IPS-18c (cell line): ENCODE measurements at regions not wholly inside any gene's neighbourhood (a gene's known extent, or its start where the extent isn't known, plus 50 kb on each side); places are given as distances from the start of the nearest gene placed in this dataset.
"Not testable (repeated sequence)": the region's sequence is repeated elsewhere in the genome, so short reads cannot be mapped to it uniquely, and the experiment has no call there.

Experiments
- H3K4me3 ChIP-seq: 2 replicates; pipeline ENCODE4 v1.7.0; 2013; ENCODE audit warnings: low read depth, mild to moderate bottlenecking, low read length, moderate library complexity; ENCODE audit not compliant: insufficient read depth
- H3K9me3 ChIP-seq: one replicate; pipeline ENCODE4 v1.6.1; 2013; ENCODE audit warnings: mild to moderate bottlenecking, low read length, moderate library complexity; ENCODE audit not compliant: control insufficient read depth, insufficient read depth

DNA sequence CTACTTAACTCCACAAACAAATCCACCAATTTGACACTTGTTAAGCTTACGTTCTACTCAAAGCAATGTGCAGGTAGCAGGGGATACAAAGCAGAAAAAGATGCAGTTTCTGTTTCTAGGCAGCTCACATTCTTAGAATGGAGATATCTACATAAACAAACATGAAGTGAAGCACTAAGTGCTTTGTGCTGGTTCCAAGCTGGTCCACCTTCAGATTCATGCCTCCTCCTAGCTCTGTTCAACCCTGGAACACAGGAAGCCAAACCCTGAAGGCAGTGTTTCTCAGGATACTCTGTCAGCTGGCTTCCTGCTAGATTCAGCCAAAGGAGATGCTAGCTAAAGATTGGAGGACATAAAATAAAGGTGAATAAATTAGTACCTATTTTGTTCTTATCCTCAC, 55.3 kb upstream of the NOL4 start:
- no peak overlapping the region for H3K4me3 ChIP-seq
- H3K9me3 ChIP-seq = no peaks in the 10 kb centered on the region

DNA sequence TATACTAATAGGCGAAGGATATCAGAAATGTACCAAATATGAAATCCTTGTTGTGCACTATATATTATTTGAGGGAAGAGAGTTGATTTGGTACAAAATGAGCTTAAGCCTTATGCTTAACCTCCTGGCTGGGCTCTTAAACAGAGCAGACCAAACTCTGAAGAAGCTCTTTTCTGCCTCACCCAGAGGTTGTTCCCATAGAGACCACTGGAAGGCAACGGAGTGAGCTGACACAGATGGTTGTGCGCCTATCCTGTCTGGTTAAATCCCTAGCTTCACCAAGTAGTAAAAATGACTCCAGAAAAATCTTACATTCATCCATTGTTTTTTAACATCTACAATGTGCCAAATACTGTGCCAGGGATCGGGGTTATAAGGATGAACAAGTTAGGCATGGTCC, 55.9 kb upstream of the NOL4 start:
- Histone ChIP-seq H3K4me3 (no peak overlapping the region), H3K9me3 (no peaks in the 10 kb centered on the region)

DNA sequence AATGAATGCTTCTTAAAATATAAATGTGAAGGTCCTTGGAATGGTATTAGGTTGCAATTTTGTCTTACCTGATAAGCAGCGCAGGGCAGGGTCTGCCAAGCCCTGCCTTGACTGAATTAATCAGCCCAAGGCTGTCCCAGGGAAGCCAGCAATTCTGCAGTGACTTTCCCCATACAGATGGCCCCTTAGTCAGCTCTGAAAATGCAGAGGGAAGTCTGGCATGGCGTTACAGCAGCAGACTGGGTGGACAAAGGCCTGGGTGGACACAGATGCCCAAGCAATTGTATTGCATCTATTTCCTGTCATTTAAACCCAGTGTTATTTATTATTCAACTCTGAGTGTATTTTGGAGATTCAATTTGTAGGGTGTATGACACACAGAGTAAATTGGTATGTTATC, 56.6 kb upstream of the NOL4 start:
- Histone ChIP-seq H3K9me3 (no peaks in the 10 kb centered on the region), H3K4me3 (no peak overlapping the region)

DNA sequence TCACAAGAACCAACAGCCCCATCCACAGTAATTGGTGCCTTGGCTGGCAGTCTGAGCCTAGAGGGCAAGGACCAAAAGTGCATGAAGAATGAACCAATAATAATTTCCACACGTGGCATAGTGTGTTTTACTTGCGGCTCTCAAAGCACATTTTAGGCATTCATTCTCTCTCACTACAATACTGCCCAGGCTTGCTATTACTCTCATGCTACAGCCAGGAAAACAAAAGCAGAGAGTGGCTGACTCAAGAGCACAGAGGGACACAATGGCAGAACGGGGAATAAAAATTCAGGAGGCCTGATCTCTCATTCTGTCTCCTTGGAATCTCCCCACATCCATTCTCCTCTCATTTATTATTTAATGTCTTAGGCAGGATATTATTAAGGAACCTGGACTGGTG, 57.0 kb upstream of the NOL4 start:
- H3K9me3 ChIP-seq = no peaks in the 10 kb centered on the region
- no peak overlapping the region for H3K4me3 ChIP-seq

DNA sequence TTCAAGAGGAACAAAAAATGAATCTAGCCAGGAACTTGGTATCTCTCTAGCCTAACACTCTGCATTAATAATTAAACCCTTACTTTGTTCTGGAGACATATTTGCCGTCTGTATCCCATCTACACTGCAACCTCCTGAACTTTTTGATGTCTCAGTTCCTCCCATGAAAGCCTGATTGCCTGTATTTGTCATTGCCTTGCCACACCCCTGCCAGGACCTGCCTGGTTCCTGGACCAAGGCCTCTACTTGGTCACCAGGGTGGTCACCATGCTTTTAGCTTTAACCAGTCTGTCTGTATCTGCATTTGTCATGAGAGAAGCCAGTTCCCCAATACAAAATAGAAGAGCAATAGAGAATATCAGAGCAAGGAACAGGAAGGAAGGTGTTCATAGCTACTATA, 58.8 kb upstream of the NOL4 start:
- Histone ChIP-seq H3K9me3 (no peaks in the 10 kb centered on the region), H3K4me3 (no peak overlapping the region)

DNA sequence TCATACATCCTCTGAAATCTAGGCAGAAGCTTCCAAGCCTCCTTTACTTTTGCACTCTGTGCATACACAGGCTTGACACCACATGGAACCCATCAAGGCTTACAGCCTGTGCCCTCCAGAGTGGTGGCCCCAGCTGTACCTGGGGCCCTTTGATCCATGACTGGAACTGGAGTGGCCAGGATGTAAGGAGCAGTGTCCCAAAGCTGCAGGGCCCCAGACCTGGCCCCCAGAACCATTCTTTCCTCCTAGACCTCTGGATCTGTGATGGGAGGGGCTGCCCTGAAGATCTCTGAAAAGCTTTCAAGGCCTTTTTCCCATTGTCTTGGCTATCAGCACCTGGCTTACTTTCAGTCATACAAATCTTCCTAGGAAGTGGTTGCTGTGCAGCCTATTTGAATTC, 63.1 kb upstream of the NOL4 start:
- H3K9me3 ChIP-seq = no peaks in the 10 kb centered on the region
- no peak overlapping the region for H3K4me3 ChIP-seq

DNA sequence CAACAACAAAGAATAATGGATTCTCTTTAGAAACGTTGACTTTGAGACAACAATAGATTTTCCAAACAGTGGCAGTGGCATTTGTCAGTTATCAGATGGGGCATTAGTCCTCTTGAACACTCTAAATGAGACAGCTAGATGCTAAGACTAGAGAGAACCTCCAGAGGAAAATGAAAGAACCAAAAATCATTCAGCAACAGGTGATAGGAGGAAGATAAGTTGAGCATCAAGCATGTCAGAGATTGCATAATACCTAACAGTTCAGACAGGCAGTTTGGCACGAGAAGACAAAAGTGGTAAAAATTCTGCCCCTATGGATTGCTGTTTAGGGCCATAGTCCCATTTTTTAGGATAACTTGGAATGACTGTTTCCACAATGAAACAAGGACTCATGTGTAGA, 67.9 kb upstream of the NOL4 start:
- no peaks in the 10 kb centered on the region for H3K9me3 ChIP-seq

DNA sequence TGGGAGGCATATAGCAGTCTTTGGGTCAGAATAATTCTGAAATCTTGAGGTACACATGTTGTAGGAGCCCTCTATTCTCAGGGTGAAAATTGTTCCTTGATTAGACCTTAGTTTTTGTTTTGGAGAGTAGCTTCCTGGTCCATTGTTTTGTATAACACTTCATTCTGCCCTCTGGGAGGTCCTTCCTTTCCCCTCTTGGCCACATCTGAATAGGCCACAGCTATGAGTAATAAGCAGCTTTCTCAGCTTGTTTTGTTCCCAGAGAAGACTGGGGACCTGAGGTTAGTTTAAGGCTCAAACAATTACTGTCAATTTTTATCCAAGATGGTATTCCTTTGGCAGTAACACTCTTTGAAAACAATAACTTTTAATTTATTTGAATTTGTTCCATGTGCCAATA, 72.6 kb upstream of the NOL4 start:
- Histone ChIP-seq H3K4me3 (no peak overlapping the region), H3K9me3 (no peaks in the 10 kb centered on the region)

More for the DNA sequence above, 67.9 kb upstream of the NOL4 start:
- H3K4me3 ChIP-seq = no peak overlapping the region

DNA sequence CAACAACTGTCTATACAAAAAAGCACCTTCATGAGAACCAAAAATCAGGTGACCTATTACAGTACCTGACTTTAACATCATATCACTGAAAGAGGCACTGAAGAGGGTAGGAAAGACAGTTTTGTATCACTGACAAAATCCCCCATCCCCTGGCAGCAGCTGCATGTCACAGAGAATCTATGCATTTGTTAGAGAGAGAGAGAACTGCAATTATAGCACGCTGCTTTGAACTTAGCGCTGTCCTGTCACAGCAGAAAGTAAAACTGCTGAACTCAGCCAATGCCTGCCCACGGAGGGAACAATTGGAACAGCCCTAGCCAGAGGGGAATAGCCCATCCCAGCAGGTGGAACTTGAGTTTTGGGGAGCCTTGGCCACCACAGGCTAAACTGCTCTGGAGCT, 75.1 kb upstream of the NOL4 start:
- Histone ChIP-seq H3K4me3 (no peak overlapping the region), H3K9me3 (no peaks in the 10 kb centered on the region)

DNA sequence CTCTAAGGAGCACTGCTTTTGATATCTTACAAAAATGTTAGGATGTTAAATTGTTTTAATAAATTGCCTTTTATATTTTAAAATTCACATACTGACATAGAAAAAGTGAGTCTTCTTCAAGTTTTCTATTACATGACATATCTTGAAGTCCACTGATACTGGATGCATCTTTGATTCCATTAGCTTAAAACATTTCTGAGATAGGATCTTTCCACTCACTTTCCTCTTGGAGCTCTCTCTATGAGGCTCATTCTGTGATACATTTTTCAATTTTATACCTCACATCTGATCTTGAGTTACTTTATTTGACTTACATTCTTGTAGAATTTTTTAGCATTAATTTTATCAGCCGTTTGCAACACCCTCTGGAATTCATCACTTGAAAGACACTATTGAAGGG, 86.8 kb upstream of the NOL4 start:
- Histone ChIP-seq H3K4me3 (no peak overlapping the region), H3K9me3 (no peaks in the 10 kb centered on the region)

DNA sequence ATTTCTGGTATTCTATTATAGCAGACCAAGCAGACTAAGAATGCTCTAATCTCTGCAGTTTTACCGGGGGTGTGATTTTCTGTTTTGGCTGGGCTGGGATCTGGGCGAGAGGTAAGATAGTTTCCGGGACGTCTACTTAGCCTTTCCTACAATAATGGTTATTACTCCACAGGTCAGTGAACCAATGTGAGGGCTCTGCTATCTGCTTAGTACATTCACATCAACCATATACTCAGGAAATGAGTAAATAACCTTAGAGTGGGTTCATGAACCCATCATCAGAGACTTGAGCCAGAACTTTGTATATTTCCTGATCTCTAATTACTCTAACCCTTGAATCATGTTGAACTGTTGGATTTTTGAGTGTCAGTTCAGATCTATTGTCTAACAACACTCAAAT, 90.1 kb upstream of the NOL4 start:
- Histone ChIP-seq H3K4me3 (no peak overlapping the region), H3K9me3 (no peaks in the 10 kb centered on the region)

DNA sequence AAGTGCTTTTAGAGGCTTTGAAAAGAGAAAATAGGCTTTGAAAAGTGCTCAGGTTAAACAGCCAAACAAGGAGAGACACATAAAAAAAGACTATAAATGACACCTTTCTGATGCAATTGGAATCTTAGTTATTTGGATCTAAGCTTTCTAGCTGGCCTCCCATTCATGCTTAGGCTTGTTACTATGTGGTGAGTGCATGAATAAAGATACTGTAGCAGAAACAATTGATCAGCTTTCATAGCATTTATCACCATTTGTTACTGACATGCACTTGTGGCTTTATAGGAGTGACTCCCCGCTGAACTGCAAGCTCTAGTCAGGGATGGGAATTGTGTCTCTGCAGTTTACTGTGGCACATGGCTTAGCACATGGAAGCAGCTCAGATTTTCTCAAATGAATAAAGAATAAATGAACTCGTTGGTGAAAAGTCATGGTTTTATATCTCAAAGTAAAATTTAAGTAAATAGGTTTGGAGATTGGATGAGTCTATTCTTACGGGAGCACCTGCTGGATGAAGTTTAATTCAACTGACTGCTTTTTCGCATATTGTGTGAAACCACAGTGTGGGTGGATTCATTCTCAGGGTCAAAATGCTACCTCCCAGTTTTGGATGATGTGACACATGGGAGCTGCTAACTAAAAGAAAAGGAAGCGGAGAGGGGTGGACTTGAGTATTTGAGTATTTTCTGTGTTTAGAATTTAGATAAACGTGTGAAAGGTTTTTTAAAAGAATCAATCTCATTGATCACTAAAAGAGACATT, 91.1 kb upstream of the NOL4 start:
- Histone ChIP-seq H3K9me3 (no peaks in the 10 kb centered on the region), H3K4me3 (no peak overlapping the region)

DNA sequence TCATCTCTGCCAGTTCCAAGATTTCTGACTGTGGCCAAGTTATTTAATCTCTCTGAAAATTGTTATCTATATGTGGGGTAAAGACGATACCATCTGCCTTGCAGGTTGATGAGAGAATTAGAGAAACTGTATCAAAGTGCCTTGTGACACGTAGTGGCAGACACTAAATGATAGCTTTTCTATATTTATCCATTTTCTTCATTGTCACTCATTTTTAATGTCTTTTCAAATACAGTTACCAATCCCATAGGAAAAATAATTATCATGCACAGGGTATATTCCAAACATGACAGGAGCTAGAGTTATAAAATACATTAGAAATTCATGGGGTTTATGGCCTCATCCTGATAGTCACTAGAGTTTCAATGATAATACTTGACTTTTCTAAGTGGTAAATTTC, 95.6 kb upstream of the NOL4 start:
- H3K4me3 ChIP-seq = no peak overlapping the region
- H3K9me3 ChIP-seq = no peaks in the 10 kb centered on the region

DNA sequence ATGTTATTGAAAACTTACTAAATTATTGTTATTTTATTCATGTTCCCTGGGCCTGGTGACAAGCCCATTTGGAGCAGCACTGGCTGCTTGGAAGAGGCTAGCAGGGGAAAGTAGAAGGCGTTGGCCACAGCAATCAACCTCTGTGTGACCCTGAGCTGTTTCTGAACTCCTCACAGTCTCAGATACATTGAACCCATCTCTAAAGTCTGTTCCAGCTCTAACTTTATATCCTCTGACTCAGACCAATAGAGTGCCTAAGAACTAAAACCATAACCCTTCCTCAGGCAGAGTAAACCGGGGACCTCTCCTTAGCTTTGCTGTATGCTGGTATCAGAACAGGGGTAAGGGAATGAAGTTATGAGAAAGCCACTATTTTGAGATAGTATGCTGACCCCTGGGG, 96.4 kb upstream of the NOL4 start:
- Histone ChIP-seq H3K9me3 (no peaks in the 10 kb centered on the region), H3K4me3 (no peak overlapping the region)

DNA sequence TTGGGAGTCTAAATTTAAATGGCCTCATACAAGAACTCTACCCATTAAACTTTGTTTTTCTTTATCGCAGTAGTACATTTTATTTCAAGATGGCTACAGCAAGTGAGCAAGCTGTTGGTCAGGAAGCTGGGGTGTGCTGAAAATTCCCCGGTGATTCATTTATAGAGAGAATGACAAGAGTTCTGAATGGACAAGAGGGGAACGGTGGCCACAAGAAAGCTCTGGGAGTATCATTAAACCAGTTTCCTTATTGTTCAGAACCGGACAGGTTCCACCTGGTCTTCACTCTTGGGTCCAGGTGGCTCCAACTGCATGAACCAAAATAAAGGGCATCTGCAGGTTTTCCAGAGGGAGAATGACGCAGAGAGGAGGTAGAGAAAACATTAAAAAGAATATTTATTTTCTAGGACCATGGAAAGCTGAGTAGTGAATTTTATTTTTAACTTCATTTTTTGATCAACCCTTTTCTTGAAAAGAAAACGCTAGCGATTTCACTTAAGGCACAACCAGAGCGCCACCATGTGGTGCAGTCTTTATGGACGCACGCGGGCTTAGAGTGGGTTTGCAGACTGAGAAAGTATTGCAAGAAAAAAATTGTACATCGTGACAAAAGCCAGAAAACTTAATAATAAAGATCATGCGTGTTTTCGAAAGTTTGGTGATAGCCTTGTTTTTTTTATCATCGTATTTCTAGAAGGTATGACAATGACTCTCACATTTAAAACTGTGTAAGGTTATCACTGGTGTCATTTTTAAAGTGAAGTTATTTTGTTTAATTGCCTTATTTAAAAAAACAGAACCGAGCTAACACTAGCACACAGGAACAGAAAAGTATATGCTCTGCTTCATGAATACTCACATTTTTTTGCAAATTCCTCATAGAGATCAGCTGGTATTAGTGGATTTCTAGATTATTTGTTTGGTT, 97.9 kb upstream of the NOL4 start:
- no peaks in the 10 kb centered on the region for H3K9me3 ChIP-seq
- no peak overlapping the region for H3K4me3 ChIP-seq

DNA sequence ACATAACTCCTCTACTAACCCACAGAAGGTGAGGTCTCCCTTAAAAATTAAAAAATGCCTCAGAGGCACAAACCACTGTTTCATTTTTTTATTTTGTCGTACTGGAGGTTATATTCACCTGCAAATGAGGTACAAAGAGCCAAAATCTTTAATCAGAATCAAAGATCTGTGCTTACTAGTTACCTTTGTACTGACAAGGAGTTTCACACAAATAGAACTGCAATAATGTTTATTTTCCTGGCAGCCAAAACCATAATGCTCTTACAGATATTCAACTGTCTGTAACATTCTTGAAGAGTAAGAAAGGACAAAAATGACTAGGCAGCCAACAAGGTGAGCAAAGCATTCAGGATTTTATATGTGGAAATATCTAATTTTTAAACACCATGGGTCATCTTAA, 105.1 kb upstream of the NOL4 start:
- Histone ChIP-seq H3K9me3 (no peaks in the 10 kb centered on the region), H3K4me3 (no peak overlapping the region)

DNA sequence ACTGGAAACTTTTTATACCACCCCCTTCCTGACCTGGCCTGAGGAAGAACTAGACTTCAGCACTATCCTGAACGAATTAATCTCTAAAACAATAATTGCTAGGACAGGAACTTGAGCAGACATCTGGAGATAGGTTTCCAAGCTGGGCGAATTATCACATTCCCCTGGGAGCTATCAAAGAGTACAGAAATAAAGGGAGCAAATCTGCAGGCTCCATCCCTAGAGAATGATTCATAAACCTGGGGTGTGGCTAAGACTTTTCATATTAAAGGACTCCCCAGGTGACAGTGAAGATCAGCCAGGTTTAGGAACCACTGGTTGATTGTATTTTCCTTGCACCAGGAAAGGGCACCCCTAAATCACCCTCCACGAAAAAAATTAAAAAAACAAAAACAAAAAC, 105.6 kb upstream of the NOL4 start:
- Histone ChIP-seq H3K4me3 (no peak overlapping the region), H3K9me3 (no peaks in the 10 kb centered on the region)

DNA sequence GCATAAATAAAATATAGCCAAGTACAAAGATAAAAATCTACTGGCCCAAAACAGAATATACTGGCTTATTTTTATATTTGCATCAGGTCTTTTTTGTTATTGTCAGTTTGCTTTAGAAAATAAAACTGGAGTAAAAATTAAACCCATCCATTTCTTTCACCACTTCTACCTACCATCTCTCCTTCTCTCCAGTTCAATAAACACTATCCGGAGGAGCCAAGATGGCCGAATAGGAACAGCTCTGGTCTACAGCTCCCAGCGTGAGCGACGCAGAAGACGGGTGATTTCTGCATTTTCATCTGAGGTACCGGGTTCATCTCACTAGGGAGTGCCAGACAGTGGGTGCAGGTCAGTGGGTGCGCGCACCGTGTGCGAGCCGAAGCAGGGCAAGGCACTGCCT, 106.2 kb upstream of the NOL4 start:
- not testable (repeated sequence) for H3K9me3 ChIP-seq, H3K4me3 ChIP-seq
